ENCODE measurements at regions not wholly inside any gene's neighbourhood (a gene's known extent, or its start where the extent isn't known, plus 50 kb on each side); places are given as distances from the start of the nearest gene placed in this dataset.

DNA sequence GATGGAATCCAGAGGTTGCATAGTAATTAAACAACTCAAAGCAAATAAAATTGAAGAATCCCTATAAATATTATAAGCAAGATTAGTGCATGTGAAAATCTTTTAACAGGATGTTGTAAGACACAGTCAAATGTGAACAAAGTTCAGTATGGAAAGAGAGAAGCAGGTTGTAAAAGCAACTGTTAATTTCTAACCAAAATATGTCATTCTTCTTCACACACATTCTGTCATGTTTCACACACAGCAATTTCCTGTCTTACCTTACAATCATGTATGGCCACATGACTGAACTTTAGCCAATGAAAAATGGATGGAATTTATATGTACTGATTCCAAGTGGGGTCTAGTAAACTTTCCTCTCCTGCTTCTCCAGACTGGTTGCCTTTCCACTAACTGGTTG lies 527.7 kb upstream of the TMPRSS15 start:
- Histone ChIP-seq H3K4me1 (ENCODE audit: control insufficient read depth, insufficient read depth, low read length) (no peaks in the 10 kb centered on the region), H3K27ac (ENCODE audit: low read depth, low read length) (no peak overlapping the region), H3K27me3 (ENCODE audit: control insufficient read depth, insufficient read depth, low read length) (no peaks in the 10 kb centered on the region), H3K36me3 (ENCODE audit: control insufficient read depth, insufficient read depth, low read length) (no peaks in the 10 kb centered on the region), H3K4me3 (ENCODE audit: low read depth, low read length) (no peak overlapping the region), H3K9me3 (ENCODE audit: control insufficient read depth, insufficient read depth, low read length) (no peaks in the 10 kb centered on the region)
- DNase-seq (ENCODE audit: low read depth in 4 of 6, low spot score in 6 of 6) = no peak

DNA sequence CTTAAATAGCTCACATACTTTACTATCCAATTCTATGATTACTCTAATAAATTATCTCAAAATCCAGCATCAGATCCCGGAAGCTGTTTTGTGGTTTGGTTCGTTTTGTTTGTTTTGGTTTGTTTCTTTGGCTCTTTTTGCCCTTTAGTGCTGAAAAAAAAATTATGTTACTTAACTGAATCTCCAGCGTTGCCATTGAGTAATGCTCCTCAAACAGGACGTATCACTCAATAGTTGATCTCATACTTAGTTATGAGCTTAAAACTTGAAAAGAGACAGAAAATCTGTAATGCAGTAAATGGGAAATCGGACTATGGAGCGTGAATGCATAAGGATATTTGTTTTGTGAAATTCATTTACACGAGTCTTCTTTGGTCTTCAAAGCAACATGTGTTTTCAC lies 533.8 kb upstream of the TMPRSS15 start:
- no peaks in the 10 kb centered on the region for H3K27me3 ChIP-seq (ENCODE audit: control insufficient read depth, insufficient read depth, low read length)
- no peaks in the 10 kb centered on the region for H3K9me3 ChIP-seq (ENCODE audit: control insufficient read depth, insufficient read depth, low read length)
- no peak for DNase-seq (ENCODE audit: low read depth in 4 of 6, low spot score in 6 of 6)
- no peak overlapping the region for H3K27ac ChIP-seq (ENCODE audit: low read depth, low read length)
- no peaks in the 10 kb centered on the region for H3K4me1 ChIP-seq (ENCODE audit: control insufficient read depth, insufficient read depth, low read length)
- WGBS (ENCODE audit: insufficient coverage) = 83% methylated on average over 1 of the region's 7 CpGs
- H3K36me3 ChIP-seq (ENCODE audit: control insufficient read depth, insufficient read depth, low read length) = no peaks in the 10 kb centered on the region
- no peak overlapping the region for H3K4me3 ChIP-seq (ENCODE audit: low read depth, low read length)

DNA sequence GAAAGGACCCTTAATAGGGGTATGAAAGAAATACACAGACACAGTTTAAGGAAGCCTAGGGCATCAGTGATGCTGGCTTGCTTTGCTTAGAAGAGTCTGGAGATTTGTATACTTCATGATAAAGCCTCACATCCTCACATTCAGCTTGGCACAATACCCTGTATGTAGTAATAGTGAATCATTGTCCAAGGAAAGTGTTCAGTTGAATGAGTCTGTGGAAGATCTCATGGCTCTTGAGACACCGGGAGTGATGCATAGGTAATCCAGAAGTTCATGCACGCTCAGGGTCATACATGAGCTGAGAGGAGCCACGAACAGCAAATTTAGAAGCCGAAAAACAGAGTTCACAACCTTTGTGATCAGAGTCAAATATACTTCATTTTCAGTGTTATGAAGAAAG lies 537.2 kb upstream of the TMPRSS15 start:
- DNase-seq (ENCODE audit: low read depth in 4 of 6, low spot score in 6 of 6) = no peak
- Histone ChIP-seq H3K4me3 (ENCODE audit: low read depth, low read length) (no peak overlapping the region), H3K4me1 (ENCODE audit: control insufficient read depth, insufficient read depth, low read length) (no peaks in the 10 kb centered on the region), H3K27ac (ENCODE audit: low read depth, low read length) (no peak overlapping the region), H3K27me3 (ENCODE audit: control insufficient read depth, insufficient read depth, low read length) (no peaks in the 10 kb centered on the region), H3K9me3 (ENCODE audit: control insufficient read depth, insufficient read depth, low read length) (no peaks in the 10 kb centered on the region), H3K36me3 (ENCODE audit: control insufficient read depth, insufficient read depth, low read length) (no peaks in the 10 kb centered on the region)
- WGBS (ENCODE audit: insufficient coverage) = 96% methylated on average over 2 of the region's 4 CpGs

DNA sequence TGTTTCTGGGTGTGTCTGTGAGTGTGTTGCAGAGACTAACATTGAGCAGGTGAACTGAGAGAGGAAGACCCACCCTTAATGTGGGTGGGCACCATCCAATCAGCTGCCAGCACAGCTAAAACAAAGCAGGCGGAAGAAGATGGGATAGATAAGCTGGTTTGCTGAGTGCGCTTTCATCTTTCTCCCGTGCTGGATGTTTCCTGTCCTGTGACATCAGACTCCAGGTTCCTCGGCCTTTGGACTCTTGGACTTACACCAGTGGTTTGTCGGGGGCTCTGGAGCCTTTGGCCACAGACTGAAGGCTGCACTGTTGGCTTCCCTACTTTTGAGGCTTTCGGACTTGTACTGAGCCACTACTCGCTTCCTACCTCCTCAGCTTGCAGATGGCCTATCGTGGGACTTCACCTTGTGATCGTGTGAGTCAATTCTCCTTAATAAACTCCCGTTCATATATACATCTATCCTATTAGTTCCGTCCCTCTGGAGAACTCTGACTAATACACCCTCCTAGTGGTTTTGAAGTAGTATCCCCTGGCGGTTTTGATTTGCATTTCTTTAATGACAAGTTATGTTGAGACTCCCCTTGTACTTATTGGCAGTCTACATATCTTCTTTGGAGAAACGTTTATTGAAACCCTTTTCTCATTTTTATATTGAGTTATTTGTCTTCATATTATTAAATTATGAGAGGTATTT lies 546.6 kb upstream of the TMPRSS15 start:
- Histone ChIP-seq H3K27ac (ENCODE audit: low read depth, low read length) (no peak overlapping the region), H3K4me3 (ENCODE audit: low read depth, low read length) (no peak overlapping the region), H3K9me3 (ENCODE audit: control insufficient read depth, insufficient read depth, low read length) (no peaks in the 10 kb centered on the region), H3K27me3 (ENCODE audit: control insufficient read depth, insufficient read depth, low read length) (no peaks in the 10 kb centered on the region), H3K36me3 (ENCODE audit: control insufficient read depth, insufficient read depth, low read length) (no peaks in the 10 kb centered on the region), H3K4me1 (ENCODE audit: control insufficient read depth, insufficient read depth, low read length) (no peaks in the 10 kb centered on the region)
- no peak for DNase-seq (ENCODE audit: low read depth in 4 of 6, low spot score in 6 of 6)
- WGBS (ENCODE audit: insufficient coverage) = 94% methylated on average over 9 of the region's 13 CpGs

DNA sequence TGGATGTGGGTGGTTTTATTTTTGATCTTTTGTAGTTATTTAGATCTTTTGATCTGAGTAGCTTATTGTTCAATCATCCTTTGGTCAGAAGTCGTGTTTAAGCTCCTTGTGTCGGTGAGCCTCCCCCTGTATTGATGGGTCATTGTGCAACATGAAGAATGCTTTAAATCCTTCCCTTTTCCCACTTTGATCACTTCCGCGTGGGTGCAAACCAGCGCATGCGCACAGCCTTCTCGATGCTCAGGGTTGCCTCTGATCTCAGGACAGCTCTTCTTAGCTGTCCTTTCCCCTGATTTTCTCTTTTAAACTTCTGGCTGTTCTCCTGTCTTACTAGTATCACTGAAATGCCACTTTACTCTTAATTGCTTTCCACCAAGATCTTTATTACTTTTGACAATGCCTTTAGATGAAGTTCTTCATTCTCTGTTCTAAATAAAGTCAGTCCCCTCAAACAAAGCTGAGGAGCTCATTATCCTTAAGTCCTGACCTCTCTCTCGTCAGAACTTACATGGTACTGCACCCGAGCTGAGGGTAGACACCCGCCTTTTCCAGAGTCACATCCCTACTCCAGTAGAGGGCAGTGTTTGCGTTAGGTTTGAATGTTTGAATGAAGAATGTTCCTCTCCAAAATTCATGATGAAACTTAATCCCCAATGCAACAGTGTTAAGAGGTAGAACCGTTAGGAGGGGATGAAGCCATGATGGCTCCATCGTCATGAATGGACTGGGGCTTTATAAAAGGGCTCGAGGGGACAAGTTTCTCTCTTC lies 547.9 kb upstream of the TMPRSS15 start:
- DNase-seq (ENCODE audit: low read depth in 4 of 6, low spot score in 6 of 6) = peak in 1 of 6 donors; percentile 34
- no peak overlapping the region for H3K27ac ChIP-seq (ENCODE audit: low read depth, low read length)
- H3K9me3 ChIP-seq (ENCODE audit: control insufficient read depth, insufficient read depth, low read length) = no peaks in the 10 kb centered on the region
- H3K4me1 ChIP-seq (ENCODE audit: control insufficient read depth, insufficient read depth, low read length) = no peaks in the 10 kb centered on the region
- H3K36me3 ChIP-seq (ENCODE audit: control insufficient read depth, insufficient read depth, low read length) = no peaks in the 10 kb centered on the region
- WGBS (ENCODE audit: insufficient coverage) = 69% methylated on average over 7 of the region's 14 CpGs
- no peak overlapping the region for H3K4me3 ChIP-seq (ENCODE audit: low read depth, low read length)
- H3K27me3 ChIP-seq (ENCODE audit: control insufficient read depth, insufficient read depth, low read length) = no peaks in the 10 kb centered on the region

DNA sequence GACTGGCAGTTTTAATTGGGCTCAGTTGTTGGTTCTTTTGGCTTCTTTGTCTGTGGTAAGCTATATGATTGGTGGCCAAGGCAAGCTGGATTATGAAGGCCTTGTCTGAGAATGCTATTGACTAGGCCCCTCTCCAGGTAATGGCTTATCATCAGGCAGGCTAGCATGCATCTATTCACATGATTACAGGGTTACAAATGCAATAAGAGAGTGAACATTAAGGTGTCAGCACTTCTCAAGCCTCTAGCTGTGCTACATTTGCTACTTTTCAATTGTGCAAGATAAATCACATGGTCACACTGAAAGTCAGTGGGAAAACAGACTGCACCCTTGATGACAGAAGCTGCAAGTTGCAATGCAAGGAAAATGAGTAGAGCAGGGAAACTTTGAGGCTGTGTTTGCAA lies 550.9 kb upstream of the TMPRSS15 start:
- no peaks in the 10 kb centered on the region for H3K4me1 ChIP-seq (ENCODE audit: control insufficient read depth, insufficient read depth, low read length)
- DNase-seq (ENCODE audit: low read depth in 4 of 6, low spot score in 6 of 6) = peak in 1 of 6 donors; percentile 43
- H3K4me3 ChIP-seq (ENCODE audit: low read depth, low read length) = no peak overlapping the region
- H3K27ac ChIP-seq (ENCODE audit: low read depth, low read length) = no peak overlapping the region
- no peaks in the 10 kb centered on the region for H3K27me3 ChIP-seq (ENCODE audit: control insufficient read depth, insufficient read depth, low read length)
- H3K9me3 ChIP-seq (ENCODE audit: control insufficient read depth, insufficient read depth, low read length) = no peaks in the 10 kb centered on the region
- no peaks in the 10 kb centered on the region for H3K36me3 ChIP-seq (ENCODE audit: control insufficient read depth, insufficient read depth, low read length)

DNA sequence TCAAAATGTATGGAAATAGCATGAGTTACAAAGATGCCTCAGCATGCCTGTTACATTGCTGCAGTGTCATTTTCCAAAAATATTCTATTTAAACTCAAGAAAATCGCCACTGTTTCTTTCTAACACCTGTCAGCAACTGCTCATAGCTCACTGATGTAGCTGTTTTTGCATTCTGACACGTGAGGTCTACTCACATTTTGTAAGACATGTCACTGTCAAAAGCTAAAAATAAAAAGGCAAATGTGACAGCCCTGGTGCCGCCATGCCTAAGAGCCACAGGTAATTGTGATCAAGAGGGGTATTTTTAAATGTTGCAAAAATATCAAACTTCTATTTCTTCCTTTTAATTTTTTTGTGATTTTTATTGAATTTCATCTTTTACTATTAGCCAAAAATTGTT lies 556.2 kb upstream of the TMPRSS15 start:
- WGBS (ENCODE audit: insufficient coverage) = 88% methylated on average over 1 of the region's 3 CpGs
- Histone ChIP-seq H3K27me3 (ENCODE audit: control insufficient read depth, insufficient read depth, low read length) (no peaks in the 10 kb centered on the region), H3K36me3 (ENCODE audit: control insufficient read depth, insufficient read depth, low read length) (no peaks in the 10 kb centered on the region), H3K27ac (ENCODE audit: low read depth, low read length) (no peak overlapping the region), H3K9me3 (ENCODE audit: control insufficient read depth, insufficient read depth, low read length) (no peaks in the 10 kb centered on the region), H3K4me1 (ENCODE audit: control insufficient read depth, insufficient read depth, low read length) (no peaks in the 10 kb centered on the region), H3K4me3 (ENCODE audit: low read depth, low read length) (no peak overlapping the region)
- DNase-seq (ENCODE audit: low read depth in 4 of 6, low spot score in 6 of 6) = no peak

DNA sequence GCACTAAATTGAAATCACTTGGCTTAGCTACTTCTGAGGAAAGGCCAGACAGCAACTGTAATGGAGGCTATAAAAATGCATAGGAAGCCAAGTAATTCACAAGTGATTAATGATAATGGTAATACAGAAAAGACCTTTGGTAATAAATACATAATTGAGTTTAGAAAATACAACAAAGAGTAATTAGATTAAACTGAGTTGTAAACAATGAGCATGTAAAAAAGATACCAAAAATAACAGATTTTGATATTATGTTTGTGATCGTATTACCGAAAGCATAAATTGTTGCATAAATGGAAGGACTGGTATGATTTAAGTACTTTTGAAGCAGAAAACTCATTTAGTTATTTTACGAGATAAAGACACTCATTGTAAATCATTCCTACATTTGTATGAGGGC lies 556.7 kb upstream of the TMPRSS15 start:
- DNase-seq (ENCODE audit: low read depth in 4 of 6, low spot score in 6 of 6) = peak in 1 of 6 donors; percentile 18
- no CpG with 5 or more reads among the region's 3 CpGs for WGBS (ENCODE audit: insufficient coverage)
- no peak overlapping the region for H3K27ac ChIP-seq (ENCODE audit: low read depth, low read length)

DNA sequence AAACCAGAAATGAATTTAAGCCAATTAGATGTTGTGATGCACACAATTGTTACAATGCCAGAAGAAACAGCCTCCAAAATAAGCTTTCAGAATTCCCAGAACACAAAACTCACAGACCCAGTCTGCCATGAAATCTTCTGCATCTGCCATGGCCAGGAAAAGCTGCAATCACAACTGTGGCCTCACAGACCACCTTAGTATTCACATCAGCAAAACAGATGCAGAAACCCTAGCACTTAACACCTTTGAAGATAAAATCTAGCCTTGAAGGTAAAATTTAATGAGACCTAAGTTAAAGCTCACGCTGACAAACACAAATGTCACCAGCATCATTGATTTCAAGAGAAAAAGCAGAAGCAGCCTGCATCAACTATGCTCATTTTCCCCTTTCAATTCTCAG lies 566.8 kb upstream of the TMPRSS15 start:
- no CpG with 5 or more reads among the region's 1 CpG for WGBS (ENCODE audit: insufficient coverage)
- Histone ChIP-seq H3K4me1 (ENCODE audit: control insufficient read depth, insufficient read depth, low read length) (no peaks in the 10 kb centered on the region), H3K9me3 (ENCODE audit: control insufficient read depth, insufficient read depth, low read length) (no peaks in the 10 kb centered on the region), H3K27ac (ENCODE audit: low read depth, low read length) (no peak overlapping the region), H3K36me3 (ENCODE audit: control insufficient read depth, insufficient read depth, low read length) (no peaks in the 10 kb centered on the region), H3K27me3 (ENCODE audit: control insufficient read depth, insufficient read depth, low read length) (no peaks in the 10 kb centered on the region), H3K4me3 (ENCODE audit: low read depth, low read length) (no peak overlapping the region)
- DNase-seq (ENCODE audit: low read depth in 4 of 6, low spot score in 6 of 6) = no peak

More for the DNA sequence above, 556.7 kb upstream of the TMPRSS15 start:
- H3K9me3 ChIP-seq (ENCODE audit: control insufficient read depth, insufficient read depth, low read length) = no peaks in the 10 kb centered on the region
- H3K27me3 ChIP-seq (ENCODE audit: control insufficient read depth, insufficient read depth, low read length) = no peaks in the 10 kb centered on the region
- H3K36me3 ChIP-seq (ENCODE audit: control insufficient read depth, insufficient read depth, low read length) = no peaks in the 10 kb centered on the region
- no peak overlapping the region for H3K4me3 ChIP-seq (ENCODE audit: low read depth, low read length)
- H3K4me1 ChIP-seq (ENCODE audit: control insufficient read depth, insufficient read depth, low read length) = no peaks in the 10 kb centered on the region

DNA sequence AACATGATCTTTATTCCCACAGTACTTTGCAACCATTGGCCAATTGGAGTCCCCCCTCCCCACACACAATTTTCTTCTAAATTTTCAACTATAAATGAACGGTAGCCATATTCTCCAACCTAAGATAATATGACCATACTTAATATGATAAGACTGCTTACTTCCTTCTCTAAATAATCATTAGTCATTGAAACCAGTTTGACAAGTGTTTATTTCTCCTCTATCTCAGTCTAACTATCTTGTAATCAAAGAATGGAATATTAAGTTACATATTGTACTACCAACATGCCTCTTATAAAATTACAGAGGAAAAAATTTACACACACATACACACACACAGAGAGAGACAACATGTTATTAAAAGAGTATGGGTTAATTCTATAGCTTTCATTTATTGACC lies 567.4 kb upstream of the TMPRSS15 start:
- no CpG with 5 or more reads among the region's 1 CpG for WGBS (ENCODE audit: insufficient coverage)
- no peaks in the 10 kb centered on the region for H3K27me3 ChIP-seq (ENCODE audit: control insufficient read depth, insufficient read depth, low read length)
- no peak for DNase-seq (ENCODE audit: low read depth in 4 of 6, low spot score in 6 of 6)

More for the DNA sequence above, 567.4 kb upstream of the TMPRSS15 start:
- no peak overlapping the region for H3K27ac ChIP-seq (ENCODE audit: low read depth, low read length)
- no peaks in the 10 kb centered on the region for H3K9me3 ChIP-seq (ENCODE audit: control insufficient read depth, insufficient read depth, low read length)
- H3K36me3 ChIP-seq (ENCODE audit: control insufficient read depth, insufficient read depth, low read length) = no peaks in the 10 kb centered on the region
- no peaks in the 10 kb centered on the region for H3K4me1 ChIP-seq (ENCODE audit: control insufficient read depth, insufficient read depth, low read length)
- H3K4me3 ChIP-seq (ENCODE audit: low read depth, low read length) = no peak overlapping the region

Measured in spinal cord (tissue), 9 donors.